ENCODE measurements at regions not wholly inside any gene's neighbourhood (a gene's known extent, or its start where the extent isn't known, plus 50 kb on each side); places are given as distances from the start of the nearest gene placed in this dataset.
A peak's percentile ranks its signal among the peaks of the same experiment; 100 is the strongest.

- DNase-seq (ENCODE audit: low read depth, low spot score) (no peak), FAIRE-seq (no peak), ATAC-seq (no peak)
- RAD21 ChIA-PET (ENCODE audit: unreplicated experiment): no interaction called here
- Histone ChIP-seq H2AFZ (ENCODE audit: control insufficient read depth, low read depth, low read length) (no peak overlapping the region), H3K4me1 (ENCODE audit: control insufficient read depth, insufficient read depth, low read length) (no peaks in the 10 kb centered on the region), H3K27me3 (replicated peaks in 1 of 2; ENCODE audit: control insufficient read depth in 2 of 2, insufficient read depth in 2 of 2, low read length in 1 of 2) (no peaks in the 10 kb centered on the region), H3K79me2 (ENCODE audit: control insufficient read depth, insufficient read depth, low read length) (no peaks in the 10 kb centered on the region), H3K9me3 (replicated peaks; ENCODE audit: control insufficient read depth, insufficient read depth, low read length) (no peaks in the 10 kb centered on the region), H4K20me1 (ENCODE audit: control insufficient read depth, insufficient read depth) (no peaks in the 10 kb centered on the region), H3K36me3 (ENCODE audit: control insufficient read depth in 2 of 2, insufficient read depth in 2 of 2, low read length in 1 of 2) (no peaks in the 10 kb centered on the region), H3K9ac (ENCODE audit: control insufficient read depth, insufficient read depth, low read length) (no peak overlapping the region), H3K4me2 (ENCODE audit: control insufficient read depth, insufficient read depth) (no peak overlapping the region), H3K4me3 (no peak overlapping the region), H3K27ac (ENCODE audit: control insufficient read depth, insufficient read depth) (no peak overlapping the region)
- 0 out of 4 replicates have a peak, but pooled peaks of 1 of the 2 experiments have one; percentile 15 for TF ChIP-seq BHLHE40 (IDR thresholded peaks at IDR 0.05; ENCODE audit: borderline replicate concordance in 1 of 2, low read depth in 2 of 2, low read length in 1 of 2)
- TF ChIP-seq IKZF2 (IDR thresholded peaks at IDR 0.05): no peak
- POLR2A ChIA-PET: no interaction called here
- intact Hi-C loops (cut with micrococcal nuclease; ENCODE audit: unreplicated experiment) (no loop called here), in situ Hi-C loops (cut with MboI) (no loop called here)
- WGBS (ENCODE audit: insufficient coverage, insufficient replicate concordance, low lambda C conversion rate, missing lambda C conversion rate): 35% methylated on average over 4 of the region's 4 CpGs
- no TSS peak for BruUV-seq (replicated peaks)
- SMC1A ChIA-PET (ENCODE audit: uncharacterized antibody, unreplicated experiment): no interaction called here
- CTCF ChIA-PET: no interaction called here
These were observed 157.2 kb upstream of the SLC25A13 start for GRCh38 chr7:96479015-96479645.

- Histone ChIP-seq H3K4me2 (ENCODE audit: control insufficient read depth, insufficient read depth) (no peak overlapping the region), H4K20me1 (ENCODE audit: control insufficient read depth, insufficient read depth) (no peaks in the 10 kb centered on the region), H3K79me2 (ENCODE audit: control insufficient read depth, insufficient read depth, low read length) (no peaks in the 10 kb centered on the region), H3K27ac (ENCODE audit: control insufficient read depth, insufficient read depth) (no peak overlapping the region), H3K4me1 (ENCODE audit: control insufficient read depth, insufficient read depth, low read length) (no peaks in the 10 kb centered on the region), H3K9me3 (replicated peaks; ENCODE audit: control insufficient read depth, insufficient read depth, low read length) (no peaks in the 10 kb centered on the region), H3K36me3 (ENCODE audit: control insufficient read depth in 2 of 2, insufficient read depth in 2 of 2, low read length in 1 of 2) (no peaks in the 10 kb centered on the region), H2AFZ (ENCODE audit: control insufficient read depth, low read depth, low read length) (no peak overlapping the region), H3K9ac (ENCODE audit: control insufficient read depth, insufficient read depth, low read length) (no peak overlapping the region), H3K27me3 (replicated peaks in 1 of 2; ENCODE audit: control insufficient read depth in 2 of 2, insufficient read depth in 2 of 2, low read length in 1 of 2) (0 out of 4 replicates have a peak, but pooled peaks cover 0 to 1% of the 10 kb centered on the region in 2 experiments), H3K4me3 (no peak overlapping the region)
- in situ Hi-C loops (cut with MboI) (no loop called here), intact Hi-C loops (cut with micrococcal nuclease; ENCODE audit: unreplicated experiment) (no loop called here)
- RAD21 ChIA-PET (ENCODE audit: unreplicated experiment): no interaction called here
- CTCF ChIA-PET: no interaction called here
- no peak for ATAC-seq
- POLR2A ChIA-PET: no interaction called here
- SMC1A ChIA-PET (ENCODE audit: uncharacterized antibody, unreplicated experiment): no interaction called here
- no TSS peak for BruUV-seq (replicated peaks)
- WGBS (ENCODE audit: insufficient coverage, insufficient replicate concordance, low lambda C conversion rate, missing lambda C conversion rate): 25% methylated on average over 1 of the region's 1 CpG
- no peak for DNase-seq (ENCODE audit: low read depth, low spot score)
- no peak for FAIRE-seq
- TF ChIP-seq ZNF274 (IDR thresholded peaks at IDR 0.05; ENCODE audit: insufficient read depth, insufficient read length) (no peak), MYC (IDR thresholded peaks at IDR 0.05; ENCODE audit: insufficient read depth, insufficient read length, insufficient replicate concordance, low read length, severe bottlenecking) (no peak), CHD4 (IDR thresholded peaks at IDR 0.05) (no peak), EED (IDR thresholded peaks at IDR 0.05; ENCODE audit: low read depth) (no peak), ZNF687 (IDR thresholded peaks at IDR 0.05) (no peak), POLR2A (IDR thresholded peaks at IDR 0.05; ENCODE audit: low read depth, low read length) (no peak), IKZF2 (IDR thresholded peaks at IDR 0.05) (no peak), POU2F2 (IDR thresholded peaks at IDR 0.05; ENCODE audit: borderline replicate concordance, low read depth, low read length) (no peak), FOS (IDR thresholded peaks at IDR 0.05; ENCODE audit: borderline replicate concordance, extremely low read depth, insufficient read length) (no peak), ZBTB11 (CRISPR knock-in tag; IDR thresholded peaks at IDR 0.05) (no peak)
These were observed 149.7 kb upstream of the SLC25A13 start for GRCh38 chr7:96471606-96472005.

Data from GM12878 (cell line).